ENCODE measurements at regions not wholly inside any gene's neighbourhood (a gene's known extent, or its start where the extent isn't known, plus 50 kb on each side); places are given as distances from the start of the nearest gene placed in this dataset.
"Not testable (repeated sequence)": the region's sequence is repeated elsewhere in the genome, so short reads cannot be mapped to it uniquely, and the experiment has no call there.

DNA sequence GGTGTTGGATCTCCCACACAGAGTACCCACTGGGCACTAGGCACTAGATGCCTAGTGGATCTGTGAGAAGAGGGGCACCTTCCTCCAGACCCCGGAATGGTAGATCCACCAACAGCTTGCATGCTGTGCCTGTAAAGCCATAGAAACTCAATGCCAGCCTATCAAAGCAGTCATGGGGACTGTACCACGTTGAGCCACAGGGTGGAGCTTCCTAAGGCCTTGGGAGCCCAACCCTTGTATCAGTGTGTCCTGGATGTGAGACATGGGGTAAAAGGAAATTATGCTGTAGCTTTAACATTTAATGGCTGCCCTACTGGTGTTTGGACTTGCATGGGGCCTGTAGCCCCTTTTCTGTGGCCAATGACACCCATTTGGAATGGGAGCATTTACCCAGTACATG lies 1024.9 kb downstream of the TMEM121 start:
- no peak for TF ChIP-seq POLR2A (IDR thresholded peaks at IDR 0.05)
- TF ChIP-seq, protein P1, sequence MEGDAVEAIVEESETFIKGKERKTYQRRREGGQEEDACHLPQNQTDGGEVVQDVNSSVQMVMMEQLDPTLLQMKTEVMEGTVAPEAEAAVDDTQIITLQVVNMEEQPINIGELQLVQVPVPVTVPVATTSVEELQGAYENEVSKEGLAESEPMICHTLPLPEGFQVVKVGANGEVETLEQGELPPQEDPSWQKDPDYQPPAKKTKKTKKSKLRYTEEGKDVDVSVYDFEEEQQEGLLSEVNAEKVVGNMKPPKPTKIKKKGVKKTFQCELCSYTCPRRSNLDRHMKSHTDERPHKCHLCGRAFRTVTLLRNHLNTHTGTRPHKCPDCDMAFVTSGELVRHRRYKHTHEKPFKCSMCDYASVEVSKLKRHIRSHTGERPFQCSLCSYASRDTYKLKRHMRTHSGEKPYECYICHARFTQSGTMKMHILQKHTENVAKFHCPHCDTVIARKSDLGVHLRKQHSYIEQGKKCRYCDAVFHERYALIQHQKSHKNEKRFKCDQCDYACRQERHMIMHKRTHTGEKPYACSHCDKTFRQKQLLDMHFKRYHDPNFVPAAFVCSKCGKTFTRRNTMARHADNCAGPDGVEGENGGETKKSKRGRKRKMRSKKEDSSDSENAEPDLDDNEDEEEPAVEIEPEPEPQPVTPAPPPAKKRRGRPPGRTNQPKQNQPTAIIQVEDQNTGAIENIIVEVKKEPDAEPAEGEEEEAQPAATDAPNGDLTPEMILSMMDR (IDR thresholded peaks at IDR 0.05): no peak
- 42 to 47% methylated on average over 2 of the region's 2 CpGs for WGBS, 2 donors
- Histone ChIP-seq H3K9me3 (no peaks in the 10 kb centered on the region), H3K4me3 (replicated peaks in 1 of 3) (no peak overlapping the region), H3K36me3 (no peaks in the 10 kb centered on the region), H3K4me1 (no peaks in the 10 kb centered on the region), H3K27me3 (no peaks in the 10 kb centered on the region), H3K27ac (no peak overlapping the region)
- DNase-seq: no peak
- intact Hi-C loops (cut with DNase I): no loop called here

GRCh38 chr14:106556211-106556610 lies 1029.8 kb downstream of the TMEM121 start:
- intact Hi-C loops (cut with DNase I); H3K9me3 ChIP-seq; H3K27me3 ChIP-seq; H3K4me3 ChIP-seq (replicated peaks in 1 of 3); H3K4me1 ChIP-seq; H3K27ac ChIP-seq; DNase-seq; H3K36me3 ChIP-seq: not testable (repeated sequence)
- WGBS, 2 donors: 67 to 79% methylated on average over 9 of the region's 9 CpGs

- Histone ChIP-seq H3K4me1 (no peaks in the 10 kb centered on the region), H3K27ac (no peak overlapping the region), H3K4me3 (replicated peaks in 1 of 3) (no peak overlapping the region), H3K36me3 (no peaks in the 10 kb centered on the region), H3K27me3 (no peaks in the 10 kb centered on the region), H3K9me3 (no peaks in the 10 kb centered on the region)
- DNase-seq: peak; percentile 4 to 5
- 39 to 40% methylated on average over 13 of the region's 13 CpGs for WGBS, 2 donors
- TF ChIP-seq POLR2A (IDR thresholded peaks at IDR 0.05): no peak
- TF ChIP-seq, protein P1 (IDR thresholded peaks at IDR 0.05): peak in 1 of 6 experiments; percentile 29
- intact Hi-C loops (cut with DNase I): no loop called here
These were observed 1030.4 kb downstream of the TMEM121 start for GRCh38 chr14:106556665-106557289.

GRCh38 chr14:106562451-106562850 lies 1036.1 kb downstream of the TMEM121 start:
- Histone ChIP-seq H3K27me3 (no peaks in the 10 kb centered on the region), H3K9me3 (no peaks in the 10 kb centered on the region), H3K4me3 (replicated peaks in 1 of 3) (no peak overlapping the region), H3K36me3 (no peaks in the 10 kb centered on the region), H3K27ac (no peak overlapping the region), H3K4me1 (no peaks in the 10 kb centered on the region)
- 38 to 68% methylated on average over 6 of the region's 6 CpGs for WGBS, 2 donors
- TF ChIP-seq, protein P1 (IDR thresholded peaks at IDR 0.05): no peak
- TF ChIP-seq POLR2A (IDR thresholded peaks at IDR 0.05): no peak
- no peak for DNase-seq
- intact Hi-C loops (cut with DNase I): no loop called here

GRCh38 chr14:106564058-106564643 lies 1037.8 kb downstream of the TMEM121 start:
- H3K9me3 ChIP-seq: no peaks in the 10 kb centered on the region

More at GRCh38 chr14:106564058-106564643, 1037.8 kb downstream of the TMEM121 start:
- no peaks in the 10 kb centered on the region for H3K4me1 ChIP-seq
- no peaks in the 10 kb centered on the region for H3K36me3 ChIP-seq
- 48 to 56% methylated on average over 14 of the region's 14 CpGs for WGBS, 2 donors
- no peak overlapping the region for H3K27ac ChIP-seq
- TF ChIP-seq, protein P1 (IDR thresholded peaks at IDR 0.05): no peak
- TF ChIP-seq POLR2A (IDR thresholded peaks at IDR 0.05): no peak
- H3K4me3 ChIP-seq (replicated peaks in 1 of 3): no peak overlapping the region
- no peaks in the 10 kb centered on the region for H3K27me3 ChIP-seq
- intact Hi-C loops (cut with DNase I): no loop called here
- peak in 1 of 2 donors; percentile 2 for DNase-seq
